SK-N-MC (cell line): ENCODE measurements at regions not wholly inside any gene's neighbourhood (a gene's known extent, or its start where the extent isn't known, plus 50 kb on each side); places are given as distances from the start of the nearest gene placed in this dataset.

ENCODE experiments used
- EZH2 ChIP-seq: fragments of 200-600 bp; sonication (generic); IDR thresholded peaks from one replicate; pipeline ENCODE4 v1.6.1; 2017; ENCODE audit warnings: antibody characterized with exemption
- FOXP2 ChIP-seq: optimal IDR thresholded peaks from 2 replicates; pipeline ENCODE3; 2011; ENCODE audit warnings: mild to moderate bottlenecking, moderate library complexity; ENCODE audit not compliant: insufficient read depth; ENCODE audit errors: extremely low read length, control extremely low read depth
- POLR2AphosphoS5 ChIP-seq: IDR thresholded peaks from 2 replicates; pipeline ENCODE4 v1.6.1; 2012; ENCODE audit warnings: mild to moderate bottlenecking, low read depth, low read length, borderline replicate concordance

- TF ChIP-seq EZH2 (no peak), POLR2AphosphoS5 (no peak), FOXP2 (no peak)
Measured at GRCh38 chr12:61514016-61514415, 746.2 kb upstream of the USP15 start.
